H9 (cell line): ENCODE measurements at regions not wholly inside any gene's neighbourhood (a gene's known extent, or its start where the extent isn't known, plus 50 kb on each side); places are given as distances from the start of the nearest gene placed in this dataset.

Experiments
- DNase-seq: peaks from one replicate; pipeline ENCODE4 v3.0.0-alpha.2; 2017
- H2AFZ ChIP-seq: one replicate; pipeline ENCODE4 v1.6.1; 2013; ENCODE audit warnings: mild to moderate bottlenecking, low read length, control low read depth, moderate library complexity
- H2AK5ac ChIP-seq: 2 replicates; pipeline ENCODE4 v1.6.1; 2013; ENCODE audit warnings: low read length, control low read depth, mixed read lengths; ENCODE audit not compliant: insufficient read length
- H2BK120ac ChIP-seq: one replicate; pipeline ENCODE4 v1.6.1; 2013; ENCODE audit warnings: low read depth, mild to moderate bottlenecking, low read length, control low read depth, inconsistent platforms; ENCODE audit not compliant: poor library complexity, severe bottlenecking
- H2BK12ac ChIP-seq: 2 replicates; pipeline ENCODE4 v1.6.1; 2013; ENCODE audit warnings: low read length, control low read depth, mixed read lengths, low read depth; ENCODE audit not compliant: insufficient read length
- H2BK15ac ChIP-seq: 2 replicates; pipeline ENCODE4 v1.6.1; 2013; ENCODE audit warnings: low read depth, low read length, control low read depth
- H2BK20ac ChIP-seq: one replicate; pipeline ENCODE4 v1.6.1; 2013; ENCODE audit warnings: low read depth, mild to moderate bottlenecking, low read length, control low read depth, inconsistent platforms; ENCODE audit not compliant: poor library complexity, severe bottlenecking
- H2BK5ac ChIP-seq: 2 replicates; pipeline ENCODE4 v1.6.1; 2013; ENCODE audit warnings: low read length, control low read depth, mixed read lengths; ENCODE audit not compliant: insufficient read length
- H3K14ac ChIP-seq: 2 replicates; pipeline ENCODE4 v1.6.1; 2013; ENCODE audit warnings: low read length, control low read depth; ENCODE audit not compliant: insufficient read depth
- H3K18ac ChIP-seq: 2 replicates; pipeline ENCODE4 v1.6.1; 2013; ENCODE audit warnings: low read depth, mild to moderate bottlenecking, mixed read lengths, low read length, control low read depth; ENCODE audit not compliant: insufficient read length
- H3K23ac ChIP-seq: 2 replicates; pipeline ENCODE4 v1.6.1; 2013; ENCODE audit warnings: low read length, control low read depth, mixed read lengths, low read depth; ENCODE audit not compliant: insufficient read length
- H3K23me2 ChIP-seq: 2 replicates; pipeline ENCODE4 v1.6.1; 2013; ENCODE audit warnings: low read depth, mild to moderate bottlenecking, mixed read lengths, low read length, control low read depth; ENCODE audit not compliant: insufficient read length, poor library complexity, severe bottlenecking
- H3K27ac ChIP-seq: 2 replicates; pipeline ENCODE4 v1.5.1; 2013; ENCODE audit warnings: low read length, control low read depth, mixed read lengths, low read depth; ENCODE audit not compliant: insufficient read length
- H3K27me3 ChIP-seq: 2 replicates; pipeline ENCODE4 v1.6.1; 2013; ENCODE audit warnings: low read length, control low read depth, inconsistent platforms; ENCODE audit not compliant: insufficient read depth
- H3K4ac ChIP-seq: 2 replicates; pipeline ENCODE4 v1.6.1; 2013; ENCODE audit warnings: low read depth, mild to moderate bottlenecking, control low read depth, inconsistent platforms, low read length, moderate library complexity
- H3K4me1 ChIP-seq: 2 replicates; pipeline ENCODE4 v1.6.1; 2013; ENCODE audit warnings: low read length, control low read depth, inconsistent platforms; ENCODE audit not compliant: insufficient read depth
- H3K4me2 ChIP-seq: 2 replicates; pipeline ENCODE4 v1.6.1; 2013; ENCODE audit warnings: low read length, control low read depth, mixed read lengths; ENCODE audit not compliant: insufficient read length, insufficient read depth
- H3K56ac ChIP-seq: 2 replicates; pipeline ENCODE4 v1.6.1; 2013; ENCODE audit warnings: low read depth, mild to moderate bottlenecking, mixed read lengths, low read length, control low read depth; ENCODE audit not compliant: insufficient read length
- H3K79me1 ChIP-seq: 2 replicates; pipeline ENCODE4 v1.6.1; 2013; ENCODE audit warnings: low read depth, mild to moderate bottlenecking, moderate library complexity, low read length, control low read depth, inconsistent platforms; ENCODE audit not compliant: insufficient read depth, poor library complexity, severe bottlenecking
- H3K79me2 ChIP-seq: 2 replicates; pipeline ENCODE4 v1.6.1; 2013; ENCODE audit warnings: low read length, control low read depth, inconsistent platforms; ENCODE audit not compliant: insufficient read depth
- H3K9ac ChIP-seq: 2 replicates; pipeline ENCODE4 v1.6.1; 2013; ENCODE audit warnings: low read length, control low read depth, mixed read lengths; ENCODE audit not compliant: insufficient read length; ENCODE audit errors: extremely low read depth
- H3K9me3 ChIP-seq: one replicate; pipeline ENCODE4 v1.6.1; 2013; ENCODE audit warnings: low read depth, low read length, inconsistent platforms; ENCODE audit not compliant: control insufficient read depth
- H3T11ph ChIP-seq: one replicate; pipeline ENCODE4 v1.6.1; 2013; ENCODE audit warnings: mild to moderate bottlenecking, low read length, control low read depth, inconsistent platforms
- H4K20me1 ChIP-seq: one replicate; pipeline ENCODE4 v1.6.1; 2013; ENCODE audit not compliant: control insufficient read depth, insufficient read length, insufficient read depth
- H4K5ac ChIP-seq: 2 replicates; pipeline ENCODE4 v1.6.1; 2013; ENCODE audit warnings: low read depth, mild to moderate bottlenecking, mixed read lengths, low read length, control low read depth; ENCODE audit not compliant: insufficient read length
- H4K8ac ChIP-seq: replicated peaks from 2 replicates; pipeline ENCODE4 v1.6.1; 2013; ENCODE audit warnings: low read length, control low read depth, mixed read lengths, low read depth; ENCODE audit not compliant: insufficient read length
- H4K91ac ChIP-seq: 2 replicates; pipeline ENCODE4 v1.6.1; 2013; ENCODE audit warnings: low read depth, mild to moderate bottlenecking, moderate library complexity, mixed read lengths, low read length, control low read depth; ENCODE audit not compliant: insufficient read length
- H3K27ac Mint-ChIP-seq, 3 experiments: 2 replicates in 2 of 3; 3 replicates in 1 of 3; pipeline ENCODE4 v1.8.0; 2020 to 2021; ENCODE audit warnings: mixed read lengths in 3 of 3, mild to moderate bottlenecking in 1 of 3, moderate library complexity in 1 of 3
- H3K27me3 Mint-ChIP-seq: 2 replicates; pipeline ENCODE4 v1.8.0; 2021; ENCODE audit warnings: low read depth, mild to moderate bottlenecking, moderate library complexity, mixed read lengths
- H3K36me3 Mint-ChIP-seq, 3 experiments: 2 replicates in 2 of 3; 3 replicates in 1 of 3; pipeline ENCODE4 v1.8.0; 2020 to 2021; ENCODE audit warnings: low read depth in 3 of 3, mixed read lengths in 3 of 3; ENCODE audit not compliant: insufficient read depth in 1 of 3
- H3K4me1 Mint-ChIP-seq, 2 experiments: 2 replicates each; pipeline ENCODE4 v1.8.0; 2020; ENCODE audit warnings: mixed read lengths in 2 of 2
- H3K4me3 Mint-ChIP-seq, 2 experiments: 2 replicates in 1 of 2; 3 replicates in 1 of 2; pipeline ENCODE4 v1.8.0; 2020 to 2021; ENCODE audit warnings: mild to moderate bottlenecking in 2 of 2, mixed read lengths in 2 of 2, moderate library complexity in 1 of 2
- H3K9me3 Mint-ChIP-seq, 2 experiments: 2 replicates in 1 of 2; 3 replicates in 1 of 2; pipeline ENCODE4 v1.8.0; 2020; ENCODE audit warnings: mild to moderate bottlenecking in 2 of 2, mixed read lengths in 2 of 2, moderate library complexity in 1 of 2
- CTCF ChIP-seq: fragments of 200-600 bp; sonication (generic); conservative IDR thresholded peaks from 3 replicates; pipeline ENCODE4 v1.8.0; 2021; ENCODE audit warnings: antibody characterized with exemption, mild to moderate bottlenecking
- WGBS: extraction: QIAGEN DNeasy Blood & Tissue Kit; methylation state at CpG from one replicate; pipeline ENCODE4 v1.1.7; 2013; ENCODE audit warnings: missing lambda C conversion rate, low lambda C conversion rate, mixed read lengths; ENCODE audit not compliant: insufficient read length; ENCODE audit errors: extremely low coverage; 5-methylcytosine and 5-hydroxymethylcytosine counted together

GRCh38 chr7:81211204-81211933 lies 292.5 kb upstream of the SEMA3C start:
- Histone ChIP-seq H2BK20ac (no peak overlapping the region), H2BK5ac (no peak overlapping the region), H4K91ac (no peak overlapping the region), H3K9ac (no peak overlapping the region), H3K4me1 (no peaks in the 10 kb centered on the region), H3K27ac (no peak overlapping the region), H4K5ac (no peak overlapping the region), H2AK5ac (no peak overlapping the region), H3K9me3 (no peaks in the 10 kb centered on the region), H3K14ac (no peak overlapping the region), H2BK120ac (no peak overlapping the region), H4K20me1 (no peaks in the 10 kb centered on the region), H3K23me2 (no peaks in the 10 kb centered on the region), H2AFZ (no peak overlapping the region), H3K27me3 (no peaks in the 10 kb centered on the region), H3K79me1 (no peaks in the 10 kb centered on the region), H3T11ph (no peak overlapping the region), H3K4me2 (no peak overlapping the region), H3K23ac (no peak overlapping the region), H3K79me2 (no peaks in the 10 kb centered on the region), H3K18ac (no peak overlapping the region), H3K4ac (no peak overlapping the region), H2BK15ac (no peak overlapping the region), H2BK12ac (no peak overlapping the region), H4K8ac (no peak overlapping the region), H3K56ac (no peak overlapping the region)
- no peaks in the 10 kb centered on the region for H3K9me3 Mint-ChIP-seq
- DNase-seq = no peak
- no peaks in the 10 kb centered on the region for H3K36me3 Mint-ChIP-seq
- H3K27ac Mint-ChIP-seq = no peak overlapping the region
- H3K4me1 Mint-ChIP-seq = no peaks in the 10 kb centered on the region
- TF ChIP-seq CTCF = no peak
- H3K27me3 Mint-ChIP-seq = no peaks in the 10 kb centered on the region
- H3K4me3 Mint-ChIP-seq = no peak overlapping the region
- WGBS = no CpG with 5 or more reads among the region's 6 CpGs
